H1 (cell line): ENCODE measurements at regions not wholly inside any gene's neighbourhood (a gene's known extent, or its start where the extent isn't known, plus 50 kb on each side); places are given as distances from the start of the nearest gene placed in this dataset.

Experiments used
- TF ChIP-seq, protein P1 (sequence below): fragments of 300-600 bp; sonication (generic); IDR thresholded peaks from 2 replicates; pipeline ENCODE4 v1.7.1; 2012; ENCODE audit warnings: low read length, moderate library complexity, mild to moderate bottlenecking, inconsistent platforms; ENCODE audit not compliant: insufficient replicate concordance

- TF ChIP-seq, protein P1, sequence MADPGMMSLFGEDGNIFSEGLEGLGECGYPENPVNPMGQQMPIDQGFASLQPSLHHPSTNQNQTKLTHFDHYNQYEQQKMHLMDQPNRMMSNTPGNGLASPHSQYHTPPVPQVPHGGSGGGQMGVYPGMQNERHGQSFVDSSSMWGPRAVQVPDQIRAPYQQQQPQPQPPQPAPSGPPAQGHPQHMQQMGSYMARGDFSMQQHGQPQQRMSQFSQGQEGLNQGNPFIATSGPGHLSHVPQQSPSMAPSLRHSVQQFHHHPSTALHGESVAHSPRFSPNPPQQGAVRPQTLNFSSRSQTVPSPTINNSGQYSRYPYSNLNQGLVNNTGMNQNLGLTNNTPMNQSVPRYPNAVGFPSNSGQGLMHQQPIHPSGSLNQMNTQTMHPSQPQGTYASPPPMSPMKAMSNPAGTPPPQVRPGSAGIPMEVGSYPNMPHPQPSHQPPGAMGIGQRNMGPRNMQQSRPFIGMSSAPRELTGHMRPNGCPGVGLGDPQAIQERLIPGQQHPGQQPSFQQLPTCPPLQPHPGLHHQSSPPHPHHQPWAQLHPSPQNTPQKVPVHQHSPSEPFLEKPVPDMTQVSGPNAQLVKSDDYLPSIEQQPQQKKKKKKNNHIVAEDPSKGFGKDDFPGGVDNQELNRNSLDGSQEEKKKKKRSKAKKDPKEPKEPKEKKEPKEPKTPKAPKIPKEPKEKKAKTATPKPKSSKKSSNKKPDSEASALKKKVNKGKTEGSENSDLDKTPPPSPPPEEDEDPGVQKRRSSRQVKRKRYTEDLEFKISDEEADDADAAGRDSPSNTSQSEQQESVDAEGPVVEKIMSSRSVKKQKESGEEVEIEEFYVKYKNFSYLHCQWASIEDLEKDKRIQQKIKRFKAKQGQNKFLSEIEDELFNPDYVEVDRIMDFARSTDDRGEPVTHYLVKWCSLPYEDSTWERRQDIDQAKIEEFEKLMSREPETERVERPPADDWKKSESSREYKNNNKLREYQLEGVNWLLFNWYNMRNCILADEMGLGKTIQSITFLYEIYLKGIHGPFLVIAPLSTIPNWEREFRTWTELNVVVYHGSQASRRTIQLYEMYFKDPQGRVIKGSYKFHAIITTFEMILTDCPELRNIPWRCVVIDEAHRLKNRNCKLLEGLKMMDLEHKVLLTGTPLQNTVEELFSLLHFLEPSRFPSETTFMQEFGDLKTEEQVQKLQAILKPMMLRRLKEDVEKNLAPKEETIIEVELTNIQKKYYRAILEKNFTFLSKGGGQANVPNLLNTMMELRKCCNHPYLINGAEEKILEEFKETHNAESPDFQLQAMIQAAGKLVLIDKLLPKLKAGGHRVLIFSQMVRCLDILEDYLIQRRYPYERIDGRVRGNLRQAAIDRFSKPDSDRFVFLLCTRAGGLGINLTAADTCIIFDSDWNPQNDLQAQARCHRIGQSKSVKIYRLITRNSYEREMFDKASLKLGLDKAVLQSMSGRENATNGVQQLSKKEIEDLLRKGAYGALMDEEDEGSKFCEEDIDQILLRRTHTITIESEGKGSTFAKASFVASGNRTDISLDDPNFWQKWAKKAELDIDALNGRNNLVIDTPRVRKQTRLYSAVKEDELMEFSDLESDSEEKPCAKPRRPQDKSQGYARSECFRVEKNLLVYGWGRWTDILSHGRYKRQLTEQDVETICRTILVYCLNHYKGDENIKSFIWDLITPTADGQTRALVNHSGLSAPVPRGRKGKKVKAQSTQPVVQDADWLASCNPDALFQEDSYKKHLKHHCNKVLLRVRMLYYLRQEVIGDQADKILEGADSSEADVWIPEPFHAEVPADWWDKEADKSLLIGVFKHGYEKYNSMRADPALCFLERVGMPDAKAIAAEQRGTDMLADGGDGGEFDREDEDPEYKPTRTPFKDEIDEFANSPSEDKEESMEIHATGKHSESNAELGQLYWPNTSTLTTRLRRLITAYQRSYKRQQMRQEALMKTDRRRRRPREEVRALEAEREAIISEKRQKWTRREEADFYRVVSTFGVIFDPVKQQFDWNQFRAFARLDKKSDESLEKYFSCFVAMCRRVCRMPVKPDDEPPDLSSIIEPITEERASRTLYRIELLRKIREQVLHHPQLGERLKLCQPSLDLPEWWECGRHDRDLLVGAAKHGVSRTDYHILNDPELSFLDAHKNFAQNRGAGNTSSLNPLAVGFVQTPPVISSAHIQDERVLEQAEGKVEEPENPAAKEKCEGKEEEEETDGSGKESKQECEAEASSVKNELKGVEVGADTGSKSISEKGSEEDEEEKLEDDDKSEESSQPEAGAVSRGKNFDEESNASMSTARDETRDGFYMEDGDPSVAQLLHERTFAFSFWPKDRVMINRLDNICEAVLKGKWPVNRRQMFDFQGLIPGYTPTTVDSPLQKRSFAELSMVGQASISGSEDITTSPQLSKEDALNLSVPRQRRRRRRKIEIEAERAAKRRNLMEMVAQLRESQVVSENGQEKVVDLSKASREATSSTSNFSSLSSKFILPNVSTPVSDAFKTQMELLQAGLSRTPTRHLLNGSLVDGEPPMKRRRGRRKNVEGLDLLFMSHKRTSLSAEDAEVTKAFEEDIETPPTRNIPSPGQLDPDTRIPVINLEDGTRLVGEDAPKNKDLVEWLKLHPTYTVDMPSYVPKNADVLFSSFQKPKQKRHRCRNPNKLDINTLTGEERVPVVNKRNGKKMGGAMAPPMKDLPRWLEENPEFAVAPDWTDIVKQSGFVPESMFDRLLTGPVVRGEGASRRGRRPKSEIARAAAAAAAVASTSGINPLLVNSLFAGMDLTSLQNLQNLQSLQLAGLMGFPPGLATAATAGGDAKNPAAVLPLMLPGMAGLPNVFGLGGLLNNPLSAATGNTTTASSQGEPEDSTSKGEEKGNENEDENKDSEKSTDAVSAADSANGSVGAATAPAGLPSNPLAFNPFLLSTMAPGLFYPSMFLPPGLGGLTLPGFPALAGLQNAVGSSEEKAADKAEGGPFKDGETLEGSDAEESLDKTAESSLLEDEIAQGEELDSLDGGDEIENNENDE = no peak
- TF ChIP-seq, all 59 proteins: peak for 0
These were observed 113.7 kb upstream of the PARD3B start (continued) for GRCh38 chr2:204431529-204431928.
